ENCODE measurements at regions not wholly inside any gene's neighbourhood (a gene's known extent, or its start where the extent isn't known, plus 50 kb on each side); places are given as distances from the start of the nearest gene placed in this dataset.

DNA sequence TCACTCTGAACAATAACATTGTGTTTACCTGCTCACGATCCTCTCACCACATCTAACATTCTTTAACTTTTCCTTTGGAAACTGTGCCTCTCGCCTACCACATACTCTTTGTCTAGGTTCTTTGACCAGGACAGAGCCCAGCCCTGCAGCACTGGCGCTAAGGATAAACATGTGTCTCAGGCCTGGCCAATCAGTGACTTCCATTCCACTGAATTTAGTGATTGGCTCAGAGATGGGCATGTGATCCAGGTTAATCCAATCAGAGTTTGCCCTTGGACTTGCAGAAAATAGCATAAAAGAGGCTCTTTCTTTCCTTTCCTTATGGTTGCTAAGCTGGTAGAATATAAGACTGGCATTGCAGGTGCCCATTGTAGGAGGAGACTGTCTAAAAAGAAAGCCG lies 605.7 kb downstream of the MATN1 start:
- Histone ChIP-seq H3K36me3 (ENCODE audit: control insufficient read depth, insufficient read depth, low read length) (no peaks in the 10 kb centered on the region), H3K9ac (ENCODE audit: extremely low read depth, low read length, poor library complexity, severe bottlenecking) (no peak overlapping the region), H3K27ac (ENCODE audit: low read depth, low read length) (no peak overlapping the region), H3K4me1 (ENCODE audit: control insufficient read depth, insufficient read depth, low read length) (peaks cover 13% of the 10 kb centered on the region), H3K27me3 (ENCODE audit: control insufficient read depth, insufficient read depth, low read length, poor library complexity, severe bottlenecking) (no peaks in the 10 kb centered on the region), H3K9me3 (ENCODE audit: control insufficient read depth, low read length) (peaks cover 8% of the 10 kb centered on the region), H3K4me3 (ENCODE audit: low read length) (no peak overlapping the region)
- TF ChIP-seq, protein P1, sequence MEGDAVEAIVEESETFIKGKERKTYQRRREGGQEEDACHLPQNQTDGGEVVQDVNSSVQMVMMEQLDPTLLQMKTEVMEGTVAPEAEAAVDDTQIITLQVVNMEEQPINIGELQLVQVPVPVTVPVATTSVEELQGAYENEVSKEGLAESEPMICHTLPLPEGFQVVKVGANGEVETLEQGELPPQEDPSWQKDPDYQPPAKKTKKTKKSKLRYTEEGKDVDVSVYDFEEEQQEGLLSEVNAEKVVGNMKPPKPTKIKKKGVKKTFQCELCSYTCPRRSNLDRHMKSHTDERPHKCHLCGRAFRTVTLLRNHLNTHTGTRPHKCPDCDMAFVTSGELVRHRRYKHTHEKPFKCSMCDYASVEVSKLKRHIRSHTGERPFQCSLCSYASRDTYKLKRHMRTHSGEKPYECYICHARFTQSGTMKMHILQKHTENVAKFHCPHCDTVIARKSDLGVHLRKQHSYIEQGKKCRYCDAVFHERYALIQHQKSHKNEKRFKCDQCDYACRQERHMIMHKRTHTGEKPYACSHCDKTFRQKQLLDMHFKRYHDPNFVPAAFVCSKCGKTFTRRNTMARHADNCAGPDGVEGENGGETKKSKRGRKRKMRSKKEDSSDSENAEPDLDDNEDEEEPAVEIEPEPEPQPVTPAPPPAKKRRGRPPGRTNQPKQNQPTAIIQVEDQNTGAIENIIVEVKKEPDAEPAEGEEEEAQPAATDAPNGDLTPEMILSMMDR (conservative IDR thresholded peaks at IDR 0.05): no peak
- no peak for DNase-seq
- Mint-ChIP-seq H3K36me3 (ENCODE audit: low read depth) (no peaks in the 10 kb centered on the region), H3K4me1 (peaks cover 23% of the 10 kb centered on the region), H3K27ac (no peak overlapping the region), H3K9me3 (peaks cover 7% of the 10 kb centered on the region), H3K4me3 (no peak overlapping the region), H3K27me3 (ENCODE audit: insufficient read depth) (peaks cover 18% of the 10 kb centered on the region)
- WGBS, 2 experiments (ENCODE audit: insufficient coverage in 1 of 2, insufficient read length in 1 of 2): 82 to 93% methylated on average over 4 of the region's 4 CpGs

DNA sequence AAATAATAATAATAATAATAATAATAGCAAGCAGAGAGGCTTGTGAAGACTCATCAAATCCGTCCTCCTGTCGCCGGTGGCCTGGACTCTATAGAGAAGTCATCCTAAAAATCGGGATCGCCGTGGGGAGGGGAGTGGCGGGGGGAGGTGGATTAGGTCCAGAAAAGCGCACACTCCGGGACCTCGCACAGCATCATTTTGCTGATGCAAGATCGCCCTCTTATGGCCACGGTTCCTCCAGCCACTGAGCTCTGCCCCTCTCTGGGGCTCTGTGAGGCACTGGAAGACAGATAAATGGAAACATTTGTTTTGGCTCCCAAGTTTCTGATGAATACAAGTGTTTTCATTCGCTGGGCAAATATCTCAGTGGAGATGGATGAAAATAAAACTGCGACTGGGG lies 612.0 kb downstream of the MATN1 start:
- Histone ChIP-seq H3K9me3 (ENCODE audit: control insufficient read depth, low read length) (peaks cover 8% of the 10 kb centered on the region), H3K4me1 (ENCODE audit: control insufficient read depth, insufficient read depth, low read length) (no peaks in the 10 kb centered on the region), H3K27me3 (ENCODE audit: control insufficient read depth, insufficient read depth, low read length, poor library complexity, severe bottlenecking) (no peaks in the 10 kb centered on the region), H3K4me3 (ENCODE audit: low read length) (no peak overlapping the region), H3K9ac (ENCODE audit: extremely low read depth, low read length, poor library complexity, severe bottlenecking) (no peak overlapping the region), H3K27ac (ENCODE audit: low read depth, low read length) (no peak overlapping the region), H3K36me3 (ENCODE audit: control insufficient read depth, insufficient read depth, low read length) (no peaks in the 10 kb centered on the region)
- H3K4me3 Mint-ChIP-seq: no peak overlapping the region
- TF ChIP-seq, protein P1 (conservative IDR thresholded peaks at IDR 0.05): peak; percentile 84
- 14 to 19% methylated on average over 8 to 14 of the region's 14 CpGs for WGBS, 2 experiments (ENCODE audit: insufficient coverage in 1 of 2, insufficient read length in 1 of 2)
- peak; percentile 87 for DNase-seq
- peaks cover 7% of the 10 kb centered on the region for H3K9me3 Mint-ChIP-seq
- peaks cover 13% of the 10 kb centered on the region for H3K27me3 Mint-ChIP-seq (ENCODE audit: insufficient read depth)
- no peak overlapping the region for H3K27ac Mint-ChIP-seq
- H3K4me1 Mint-ChIP-seq: peaks cover 13% of the 10 kb centered on the region
- no peaks in the 10 kb centered on the region for H3K36me3 Mint-ChIP-seq (ENCODE audit: low read depth)

DNA sequence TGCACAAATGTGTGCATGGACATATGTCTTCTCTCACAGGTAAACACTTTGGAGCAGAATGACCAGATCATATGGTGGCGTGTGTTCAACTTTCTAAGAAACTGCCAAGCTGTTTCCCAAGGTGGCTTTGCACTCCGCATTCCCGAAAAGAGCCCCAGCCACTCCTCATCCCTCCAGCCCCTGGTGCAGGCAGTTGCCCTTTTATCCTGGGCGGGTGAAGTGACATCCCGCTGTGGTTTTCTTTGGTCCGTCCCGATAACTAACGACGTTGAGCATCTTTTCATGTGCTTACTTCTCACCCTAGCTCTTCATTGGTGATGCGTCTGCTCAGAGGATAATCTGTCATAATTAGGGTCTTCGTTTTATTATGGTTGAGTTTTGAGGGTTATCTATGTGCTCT lies 612.5 kb downstream of the MATN1 start:
- Histone ChIP-seq H3K4me1 (ENCODE audit: control insufficient read depth, insufficient read depth, low read length) (no peaks in the 10 kb centered on the region), H3K9ac (ENCODE audit: extremely low read depth, low read length, poor library complexity, severe bottlenecking) (no peak overlapping the region), H3K27ac (ENCODE audit: low read depth, low read length) (no peak overlapping the region), H3K27me3 (ENCODE audit: control insufficient read depth, insufficient read depth, low read length, poor library complexity, severe bottlenecking) (no peaks in the 10 kb centered on the region), H3K4me3 (ENCODE audit: low read length) (no peak overlapping the region), H3K36me3 (ENCODE audit: control insufficient read depth, insufficient read depth, low read length) (no peaks in the 10 kb centered on the region), H3K9me3 (ENCODE audit: control insufficient read depth, low read length) (peaks cover 8% of the 10 kb centered on the region)
- TF ChIP-seq, protein P1 (conservative IDR thresholded peaks at IDR 0.05): no peak
- H3K27me3 Mint-ChIP-seq (ENCODE audit: insufficient read depth): peaks cover 15% of the 10 kb centered on the region
- no peak overlapping the region for H3K27ac Mint-ChIP-seq
- no peaks in the 10 kb centered on the region for H3K36me3 Mint-ChIP-seq (ENCODE audit: low read depth)
- WGBS, 2 experiments (ENCODE audit: insufficient coverage in 1 of 2, insufficient read length in 1 of 2): 79 to 80% methylated on average over 9 to 11 of the region's 11 CpGs
- peaks cover 15% of the 10 kb centered on the region for H3K4me1 Mint-ChIP-seq
- H3K4me3 Mint-ChIP-seq: no peak overlapping the region
- no peak for DNase-seq
- H3K9me3 Mint-ChIP-seq: peaks cover 7% of the 10 kb centered on the region

Data from endodermal cell (in vitro differentiated cells).